ENCODE measurements at regions not wholly inside any gene's neighbourhood (a gene's known extent, or its start where the extent isn't known, plus 50 kb on each side); places are given as distances from the start of the nearest gene placed in this dataset.

- Mint-ChIP-seq H3K27me3 (no peaks in the 10 kb centered on the region), H3K36me3 (no peaks in the 10 kb centered on the region), H3K9me3 (peaks cover 0 to 5% (median 0%) of the 10 kb centered on the region in 7 donors), H3K4me1 (no peaks in the 10 kb centered on the region), H3K27ac (no peak overlapping the region), H3K4me3 (no peak overlapping the region)
- no peak for ATAC-seq (ENCODE audit: low read depth in 2 of 2)
- no peak for DNase-seq
Observed at GRCh38 chr9:23290973-23291372, 535.1 kb downstream of the ELAVL2 start.

- H3K27me3 Mint-ChIP-seq: no peaks in the 10 kb centered on the region
Observed at GRCh38 chr9:23302281-23302680, 523.8 kb downstream of the ELAVL2 start.

GRCh38 chr9:23306731-23307130, 519.3 kb downstream of the ELAVL2 start:
- DNase-seq (no peak), ATAC-seq (ENCODE audit: low read depth in 2 of 2) (no peak)
- Mint-ChIP-seq H3K36me3 (no peaks in the 10 kb centered on the region), H3K9me3 (peaks cover 0 to 16% (median 5%) of the 10 kb centered on the region in 7 donors), H3K27ac (no peak overlapping the region), H3K4me3 (no peak overlapping the region), H3K4me1 (no peaks in the 10 kb centered on the region), H3K27me3 (no peaks in the 10 kb centered on the region)

More at GRCh38 chr9:23302281-23302680, 523.8 kb downstream of the ELAVL2 start:
- Mint-ChIP-seq H3K4me1 (no peaks in the 10 kb centered on the region), H3K4me3 (no peak overlapping the region), H3K9me3 (peaks cover 0 to 16% (median 0%) of the 10 kb centered on the region in 7 donors), H3K27ac (no peak overlapping the region), H3K36me3 (no peaks in the 10 kb centered on the region)
- DNase-seq: no peak
- no peak for ATAC-seq (ENCODE audit: low read depth in 2 of 2)

- H3K36me3 Mint-ChIP-seq: no peaks in the 10 kb centered on the region
- no peak overlapping the region for H3K4me3 Mint-ChIP-seq
- peaks cover 0 to 16% (median 5%) of the 10 kb centered on the region in 7 donors for H3K9me3 Mint-ChIP-seq
- H3K27me3 Mint-ChIP-seq: no peaks in the 10 kb centered on the region
- ATAC-seq (ENCODE audit: low read depth in 2 of 2): no peak
- H3K4me1 Mint-ChIP-seq: no peaks in the 10 kb centered on the region
- H3K27ac Mint-ChIP-seq: no peak overlapping the region
- no peak for DNase-seq
Observed at GRCh38 chr9:23307731-23308513, 518.1 kb downstream of the ELAVL2 start.

GRCh38 chr9:23309800-23310199, 516.2 kb downstream of the ELAVL2 start:
- Mint-ChIP-seq H3K9me3 (peaks cover 0 to 16% (median 5%) of the 10 kb centered on the region in 7 donors), H3K4me1 (no peaks in the 10 kb centered on the region), H3K4me3 (no peak overlapping the region), H3K27ac (no peak overlapping the region), H3K27me3 (no peaks in the 10 kb centered on the region), H3K36me3 (no peaks in the 10 kb centered on the region)
- ATAC-seq (ENCODE audit: low read depth in 2 of 2) (no peak), DNase-seq (no peak)

- Mint-ChIP-seq H3K9me3 (peaks cover 0 to 7% (median 0%) of the 10 kb centered on the region in 7 donors), H3K4me3 (no peak overlapping the region), H3K4me1 (no peaks in the 10 kb centered on the region), H3K27me3 (no peaks in the 10 kb centered on the region), H3K36me3 (no peaks in the 10 kb centered on the region), H3K27ac (no peak overlapping the region)
- no peak for ATAC-seq (ENCODE audit: low read depth in 2 of 2)
- DNase-seq: no peak
Observed at GRCh38 chr9:23314247-23314646, 511.8 kb downstream of the ELAVL2 start.

GRCh38 chr9:23319092-23319491, 506.9 kb downstream of the ELAVL2 start:
- Mint-ChIP-seq H3K27me3 (no peaks in the 10 kb centered on the region), H3K27ac (no peak overlapping the region), H3K4me3 (no peak overlapping the region), H3K9me3 (peaks cover 0 to 3% (median 0%) of the 10 kb centered on the region in 7 donors), H3K4me1 (no peaks in the 10 kb centered on the region), H3K36me3 (no peaks in the 10 kb centered on the region)
- ATAC-seq (ENCODE audit: low read depth in 2 of 2) (no peak), DNase-seq (no peak)

GRCh38 chr9:23321049-23321448, 505.0 kb downstream of the ELAVL2 start:
- H3K36me3 Mint-ChIP-seq: no peaks in the 10 kb centered on the region
- H3K4me1 Mint-ChIP-seq: no peaks in the 10 kb centered on the region
- H3K9me3 Mint-ChIP-seq: peaks cover 0 to 3% (median 0%) of the 10 kb centered on the region in 7 donors
- no peak overlapping the region for H3K27ac Mint-ChIP-seq
- DNase-seq (no peak), ATAC-seq (ENCODE audit: low read depth in 2 of 2) (no peak)
- H3K27me3 Mint-ChIP-seq: no peaks in the 10 kb centered on the region
- H3K4me3 Mint-ChIP-seq: no peak overlapping the region

GRCh38 chr9:23322392-23322791, 503.6 kb downstream of the ELAVL2 start:
- no peak for ATAC-seq (ENCODE audit: low read depth in 2 of 2)
- H3K27me3 Mint-ChIP-seq: no peaks in the 10 kb centered on the region
- H3K4me1 Mint-ChIP-seq: no peaks in the 10 kb centered on the region
- no peak for DNase-seq
- H3K4me3 Mint-ChIP-seq: no peak overlapping the region
- H3K36me3 Mint-ChIP-seq: no peaks in the 10 kb centered on the region
- H3K9me3 Mint-ChIP-seq: peaks cover 0 to 4% (median 0%) of the 10 kb centered on the region in 7 donors
- no peak overlapping the region for H3K27ac Mint-ChIP-seq

- Mint-ChIP-seq H3K27me3 (no peaks in the 10 kb centered on the region), H3K4me1 (no peaks in the 10 kb centered on the region), H3K27ac (no peak overlapping the region), H3K9me3 (peaks cover 0 to 16% (median 5%) of the 10 kb centered on the region in 7 donors), H3K36me3 (no peaks in the 10 kb centered on the region), H3K4me3 (no peak overlapping the region)
- no peak for ATAC-seq (ENCODE audit: low read depth in 2 of 2)
- no peak for DNase-seq
Observed at GRCh38 chr9:23324511-23324910, 501.5 kb downstream of the ELAVL2 start.

GRCh38 chr9:23326597-23326996, 499.4 kb downstream of the ELAVL2 start:
- Mint-ChIP-seq H3K27ac (no peak overlapping the region), H3K36me3 (no peaks in the 10 kb centered on the region), H3K27me3 (no peaks in the 10 kb centered on the region), H3K4me1 (no peaks in the 10 kb centered on the region), H3K4me3 (no peak overlapping the region), H3K9me3 (peaks cover 2 to 23% (median 8%) of the 10 kb centered on the region in 7 donors)
- no peak for ATAC-seq (ENCODE audit: low read depth in 2 of 2)
- no peak for DNase-seq

GRCh38 chr9:23341346-23341745, 484.7 kb downstream of the ELAVL2 start:
- Mint-ChIP-seq H3K27ac (no peak overlapping the region), H3K4me3 (no peak overlapping the region)

GRCh38 chr9:23342291-23342690, 483.7 kb downstream of the ELAVL2 start:
- ATAC-seq (ENCODE audit: low read depth in 2 of 2) (no peak), DNase-seq (no peak)
- Mint-ChIP-seq H3K36me3 (no peaks in the 10 kb centered on the region), H3K9me3 (peaks cover 0 to 17% (median 3%) of the 10 kb centered on the region in 7 donors), H3K4me1 (no peaks in the 10 kb centered on the region), H3K27ac (no peak overlapping the region), H3K27me3 (no peaks in the 10 kb centered on the region), H3K4me3 (no peak overlapping the region)

More at GRCh38 chr9:23341346-23341745, 484.7 kb downstream of the ELAVL2 start:
- H3K9me3 Mint-ChIP-seq: peaks cover 0 to 17% (median 2%) of the 10 kb centered on the region in 7 donors
- DNase-seq: no peak
- no peak for ATAC-seq (ENCODE audit: low read depth in 2 of 2)
- no peaks in the 10 kb centered on the region for H3K4me1 Mint-ChIP-seq
- no peaks in the 10 kb centered on the region for H3K36me3 Mint-ChIP-seq
- H3K27me3 Mint-ChIP-seq: no peaks in the 10 kb centered on the region

- Mint-ChIP-seq H3K4me1 (no peaks in the 10 kb centered on the region), H3K36me3 (no peaks in the 10 kb centered on the region), H3K9me3 (peaks cover 0 to 16% (median 4%) of the 10 kb centered on the region in 7 donors), H3K27me3 (no peaks in the 10 kb centered on the region), H3K4me3 (no peak overlapping the region), H3K27ac (no peak overlapping the region)
- ATAC-seq (ENCODE audit: low read depth in 2 of 2) (no peak), DNase-seq (no peak)
Observed at GRCh38 chr9:23343226-23343625, 482.8 kb downstream of the ELAVL2 start.
